ENCODE measurements at regions not wholly inside any gene's neighbourhood (a gene's known extent, or its start where the extent isn't known, plus 50 kb on each side); places are given as distances from the start of the nearest gene placed in this dataset.

DNA sequence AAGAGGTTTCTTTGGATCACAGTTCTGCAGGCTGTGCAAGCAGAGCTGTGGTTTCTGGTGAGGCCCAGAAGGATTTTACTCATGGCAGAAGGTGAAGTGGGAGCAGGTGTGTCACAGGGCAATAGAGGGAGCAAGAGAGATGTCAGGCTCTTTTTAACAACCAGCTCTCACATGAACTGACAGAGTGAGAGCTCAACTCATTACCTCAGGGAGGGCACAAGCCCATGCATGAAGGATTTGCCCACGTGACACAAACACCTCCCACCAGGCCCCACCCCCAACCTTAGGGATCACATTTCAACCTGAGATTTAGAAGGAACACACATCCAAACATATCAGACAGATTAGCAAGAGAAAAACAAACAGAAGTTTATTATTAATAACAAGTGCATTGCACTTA lies 470.4 kb downstream of the GALC start:
- TF ChIP-seq SIN3A (IDR thresholded peaks at IDR 0.05; ENCODE audit: borderline replicate concordance, insufficient read depth, low read length) (no peak), POLR2AphosphoS5 (IDR thresholded peaks at IDR 0.05; ENCODE audit: low read depth, low read length) (no peak), TAF1 (IDR thresholded peaks at IDR 0.05; ENCODE audit: borderline replicate concordance, insufficient read depth, low read length) (no peak)

- TF ChIP-seq SIN3A (IDR thresholded peaks at IDR 0.05; ENCODE audit: borderline replicate concordance, insufficient read depth, low read length) (no peak), TAF1 (IDR thresholded peaks at IDR 0.05; ENCODE audit: borderline replicate concordance, insufficient read depth, low read length) (no peak), FOXP2 (optimal IDR thresholded peaks at IDR 0.05; ENCODE audit: borderline replicate concordance, extremely low read depth, extremely low read length, insufficient read depth) (no peak), POLR2AphosphoS5 (IDR thresholded peaks at IDR 0.05; ENCODE audit: low read depth, low read length) (no peak)
- TF ChIP-seq, protein P1, sequence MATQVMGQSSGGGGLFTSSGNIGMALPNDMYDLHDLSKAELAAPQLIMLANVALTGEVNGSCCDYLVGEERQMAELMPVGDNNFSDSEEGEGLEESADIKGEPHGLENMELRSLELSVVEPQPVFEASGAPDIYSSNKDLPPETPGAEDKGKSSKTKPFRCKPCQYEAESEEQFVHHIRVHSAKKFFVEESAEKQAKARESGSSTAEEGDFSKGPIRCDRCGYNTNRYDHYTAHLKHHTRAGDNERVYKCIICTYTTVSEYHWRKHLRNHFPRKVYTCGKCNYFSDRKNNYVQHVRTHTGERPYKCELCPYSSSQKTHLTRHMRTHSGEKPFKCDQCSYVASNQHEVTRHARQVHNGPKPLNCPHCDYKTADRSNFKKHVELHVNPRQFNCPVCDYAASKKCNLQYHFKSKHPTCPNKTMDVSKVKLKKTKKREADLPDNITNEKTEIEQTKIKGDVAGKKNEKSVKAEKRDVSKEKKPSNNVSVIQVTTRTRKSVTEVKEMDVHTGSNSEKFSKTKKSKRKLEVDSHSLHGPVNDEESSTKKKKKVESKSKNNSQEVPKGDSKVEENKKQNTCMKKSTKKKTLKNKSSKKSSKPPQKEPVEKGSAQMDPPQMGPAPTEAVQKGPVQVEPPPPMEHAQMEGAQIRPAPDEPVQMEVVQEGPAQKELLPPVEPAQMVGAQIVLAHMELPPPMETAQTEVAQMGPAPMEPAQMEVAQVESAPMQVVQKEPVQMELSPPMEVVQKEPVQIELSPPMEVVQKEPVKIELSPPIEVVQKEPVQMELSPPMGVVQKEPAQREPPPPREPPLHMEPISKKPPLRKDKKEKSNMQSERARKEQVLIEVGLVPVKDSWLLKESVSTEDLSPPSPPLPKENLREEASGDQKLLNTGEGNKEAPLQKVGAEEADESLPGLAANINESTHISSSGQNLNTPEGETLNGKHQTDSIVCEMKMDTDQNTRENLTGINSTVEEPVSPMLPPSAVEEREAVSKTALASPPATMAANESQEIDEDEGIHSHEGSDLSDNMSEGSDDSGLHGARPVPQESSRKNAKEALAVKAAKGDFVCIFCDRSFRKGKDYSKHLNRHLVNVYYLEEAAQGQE (IDR thresholded peaks at IDR 0.05; ENCODE audit: insufficient read depth in 1 of 2, low read depth in 2 of 2, low read length in 2 of 2): no peak
Observed at GRCh38 chr14:87508333-87508732, 484.6 kb downstream of the GALC start.

DNA sequence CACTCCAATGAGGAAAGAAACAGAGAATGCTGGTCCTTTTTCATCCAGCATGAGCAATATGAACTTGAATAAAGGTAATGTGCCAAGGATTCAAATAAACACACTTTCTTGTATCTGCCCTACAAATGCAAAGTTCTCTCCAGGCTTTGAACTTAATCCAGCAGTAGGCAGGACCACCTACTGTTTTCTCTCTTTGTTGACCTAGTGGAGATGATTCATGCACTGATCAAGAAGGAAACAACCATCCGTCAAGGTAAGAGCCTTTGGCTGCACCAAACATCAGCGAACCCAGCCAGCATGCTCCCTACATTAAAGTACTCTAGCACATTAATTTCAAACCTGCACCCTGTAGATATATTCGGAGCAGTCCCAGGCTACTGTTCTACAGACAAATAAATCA lies 489.3 kb downstream of the GALC start:
- TF ChIP-seq TAF1 (IDR thresholded peaks at IDR 0.05; ENCODE audit: borderline replicate concordance, insufficient read depth, low read length) (no peak), POLR2AphosphoS5 (IDR thresholded peaks at IDR 0.05; ENCODE audit: low read depth, low read length) (no peak), FOXP2 (optimal IDR thresholded peaks at IDR 0.05; ENCODE audit: borderline replicate concordance, extremely low read depth, extremely low read length, insufficient read depth) (no peak), SIN3A (IDR thresholded peaks at IDR 0.05; ENCODE audit: borderline replicate concordance, insufficient read depth, low read length) (no peak)
- TF ChIP-seq, protein P1 (IDR thresholded peaks at IDR 0.05; ENCODE audit: insufficient read depth in 1 of 2, low read depth in 2 of 2, low read length in 2 of 2): no peak

GRCh38 chr14:87497301-87497700 lies 495.7 kb downstream of the GALC start:
- TF ChIP-seq FOXP2 (optimal IDR thresholded peaks at IDR 0.05; ENCODE audit: borderline replicate concordance, extremely low read depth, extremely low read length, insufficient read depth) (no peak), TAF1 (IDR thresholded peaks at IDR 0.05; ENCODE audit: borderline replicate concordance, insufficient read depth, low read length) (no peak), SIN3A (IDR thresholded peaks at IDR 0.05; ENCODE audit: borderline replicate concordance, insufficient read depth, low read length) (no peak)

DNA sequence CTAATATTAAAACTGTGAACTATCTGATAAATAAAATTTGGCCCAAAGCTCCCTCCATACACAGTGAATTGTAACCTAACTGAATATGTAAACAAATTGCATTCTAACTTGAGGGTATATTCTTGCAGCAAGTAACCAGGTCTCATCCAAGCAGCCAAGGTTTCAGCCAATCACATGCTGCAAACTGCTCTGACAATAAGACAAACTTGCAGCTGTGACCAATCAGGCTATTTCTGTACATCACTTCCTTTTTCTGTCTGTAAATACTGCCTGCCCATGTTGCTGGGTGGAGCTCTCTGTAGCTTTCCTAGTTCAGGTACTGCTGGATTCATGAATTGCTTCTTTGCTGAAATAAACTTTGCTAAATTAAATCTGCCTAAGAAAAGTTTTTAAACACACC lies 499.0 kb downstream of the GALC start:
- TF ChIP-seq, protein P1 (IDR thresholded peaks at IDR 0.05; ENCODE audit: insufficient read depth in 1 of 2, low read depth in 2 of 2, low read length in 2 of 2): no peak
- TF ChIP-seq FOXP2 (optimal IDR thresholded peaks at IDR 0.05; ENCODE audit: borderline replicate concordance, extremely low read depth, extremely low read length, insufficient read depth) (no peak), SIN3A (IDR thresholded peaks at IDR 0.05; ENCODE audit: borderline replicate concordance, insufficient read depth, low read length) (no peak), POLR2AphosphoS5 (IDR thresholded peaks at IDR 0.05; ENCODE audit: low read depth, low read length) (no peak), TAF1 (IDR thresholded peaks at IDR 0.05; ENCODE audit: borderline replicate concordance, insufficient read depth, low read length) (no peak)

DNA sequence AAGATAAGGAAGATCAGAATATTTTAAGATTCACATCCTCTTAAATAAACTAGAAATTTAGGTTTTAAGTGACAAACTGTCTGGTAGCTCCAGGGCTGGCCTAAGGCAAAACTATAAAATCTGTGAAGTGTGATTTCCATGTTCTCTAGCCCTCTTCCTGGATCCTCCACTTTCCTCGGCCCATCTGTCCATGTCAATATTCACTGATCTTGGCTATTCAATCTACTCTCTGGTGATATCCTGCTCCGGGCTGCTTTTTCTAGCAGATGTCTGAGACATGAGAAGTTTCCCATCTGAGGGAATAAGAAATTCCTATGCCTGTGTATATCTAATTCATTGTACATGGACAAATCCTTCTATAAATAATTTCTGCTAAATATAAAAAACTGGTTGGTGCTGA lies 500.4 kb downstream of the GALC start:
- no peak for TF ChIP-seq TAF1 (IDR thresholded peaks at IDR 0.05; ENCODE audit: borderline replicate concordance, insufficient read depth, low read length)
- TF ChIP-seq, protein P1 (IDR thresholded peaks at IDR 0.05; ENCODE audit: insufficient read depth in 1 of 2, low read depth in 2 of 2, low read length in 2 of 2): no peak
- TF ChIP-seq FOXP2 (optimal IDR thresholded peaks at IDR 0.05; ENCODE audit: borderline replicate concordance, extremely low read depth, extremely low read length, insufficient read depth): no peak
- no peak for TF ChIP-seq SIN3A (IDR thresholded peaks at IDR 0.05; ENCODE audit: borderline replicate concordance, insufficient read depth, low read length)

All from PFSK-1 (cell line).